ENCODE measurements at regions not wholly inside any gene's neighbourhood (a gene's known extent, or its start where the extent isn't known, plus 50 kb on each side); places are given as distances from the start of the nearest gene placed in this dataset.

DNA sequence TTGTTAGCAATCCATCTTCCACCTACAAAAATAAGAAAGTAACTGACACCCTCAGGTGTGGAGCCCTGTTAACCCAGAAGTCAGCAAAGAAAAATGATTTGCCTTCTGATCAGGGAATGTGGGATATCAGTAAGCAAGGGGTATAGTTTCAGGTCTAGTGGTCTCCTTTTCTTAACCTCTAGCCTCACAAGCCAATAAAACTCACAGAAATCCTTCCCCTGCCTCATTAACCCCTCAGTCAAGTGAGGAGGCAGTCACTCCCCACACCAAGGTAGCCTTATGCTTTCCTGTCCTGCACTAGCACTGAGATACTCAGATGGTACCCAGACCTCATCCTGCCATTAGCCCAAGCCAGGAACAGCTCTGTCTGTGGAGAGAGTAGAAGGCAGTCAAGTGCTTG lies 103.4 kb upstream of the VASH1 start:
- ChIA-PET POLR2A (no interaction called here), CTCF (no interaction called here)
- Histone ChIP-seq H3K27ac (ENCODE audit: extremely low read depth, low read depth, low read length) (no peak overlapping the region), H3K4me3 (ENCODE audit: low read depth, low read length) (no peak overlapping the region), H3K36me3 (ENCODE audit: control insufficient read depth in 2 of 2, insufficient read depth in 1 of 2, low read length in 2 of 2) (no peaks in the 10 kb centered on the region), H3K9me3 (ENCODE audit: control insufficient read depth, insufficient read depth, low read depth, low read length) (no peaks in the 10 kb centered on the region), H3K4me1 (ENCODE audit: control insufficient read depth, insufficient read depth, low read length) (no peaks in the 10 kb centered on the region)
- TF ChIP-seq ZNF211 (tag by site-specific recombination; IDR thresholded peaks at IDR 0.05; ENCODE audit: low read depth): no peak
- TF ChIP-seq ZNF2 (tag by site-specific recombination; IDR thresholded peaks at IDR 0.05): no peak
- no peak for TF ChIP-seq ZNF311 (tag by site-specific recombination; IDR thresholded peaks at IDR 0.05; ENCODE audit: borderline replicate concordance)
- TF ChIP-seq HOXA7 (CRISPR knock-in tag; IDR thresholded peaks at IDR 0.05; ENCODE audit: borderline replicate concordance): no peak
- TF ChIP-seq ZNF404 (tag by site-specific recombination; IDR thresholded peaks at IDR 0.05): no peak
- TF ChIP-seq HOXD13 (CRISPR knock-in tag; IDR thresholded peaks at IDR 0.05; ENCODE audit: borderline replicate concordance): no peak
- no peak for TF ChIP-seq ZNF585B (tag by site-specific recombination; IDR thresholded peaks at IDR 0.05)
- TF ChIP-seq ZNF391 (tag by site-specific recombination; IDR thresholded peaks at IDR 0.05; ENCODE audit: borderline replicate concordance, low read depth): no peak
- no peak for TF ChIP-seq PRDM1 (tag by site-specific recombination; IDR thresholded peaks at IDR 0.05)
- TF ChIP-seq ZNF16 (tag by site-specific recombination; IDR thresholded peaks at IDR 0.05; ENCODE audit: low read depth): no peak
- no peak for TF ChIP-seq ZFP41 (tag by site-specific recombination; IDR thresholded peaks at IDR 0.05; ENCODE audit: borderline replicate concordance)
- no peak for TF ChIP-seq ZNF629 (tag by site-specific recombination; IDR thresholded peaks at IDR 0.05)
- no peak for TF ChIP-seq ZNF214 (tag by site-specific recombination; IDR thresholded peaks at IDR 0.05; ENCODE audit: borderline replicate concordance)

DNA sequence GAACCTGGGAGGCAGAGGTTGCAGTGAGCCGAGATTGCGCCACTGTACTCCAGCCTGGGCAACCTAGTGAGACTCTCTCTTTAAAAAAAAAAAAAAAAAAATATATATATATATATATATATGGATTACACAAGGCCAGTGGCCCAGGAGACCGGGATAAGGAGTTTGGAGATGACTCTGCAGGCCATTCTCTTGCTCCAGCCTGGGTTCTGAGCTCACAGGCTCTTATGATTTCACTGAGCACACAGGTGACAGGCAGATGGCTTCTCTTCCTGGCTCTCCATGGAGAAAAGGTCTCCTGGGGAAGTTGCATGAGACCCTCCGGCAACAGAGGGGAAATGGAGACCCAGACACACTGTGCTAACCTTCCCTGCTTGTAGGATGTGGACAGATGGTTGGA lies 98.7 kb upstream of the VASH1 start:
- TF ChIP-seq ZNF600 (tag by site-specific recombination; IDR thresholded peaks at IDR 0.05) (no peak), ZIC2 (tag by site-specific recombination; IDR thresholded peaks at IDR 0.05) (no peak), ZNF202 (tag by site-specific recombination; IDR thresholded peaks at IDR 0.05; ENCODE audit: borderline replicate concordance) (no peak), SALL2 (tag by site-specific recombination; IDR thresholded peaks at IDR 0.05; ENCODE audit: borderline replicate concordance) (no peak), ZFHX2 (tag by site-specific recombination; conservative IDR thresholded peaks at IDR 0.05) (no peak), ZNF341 (tag by site-specific recombination; IDR thresholded peaks at IDR 0.05; ENCODE audit: low read depth) (no peak), TRIM28 (IDR thresholded peaks at IDR 0.05; ENCODE audit: borderline replicate concordance, low read length) (no peak)
- TF ChIP-seq, protein P1, sequence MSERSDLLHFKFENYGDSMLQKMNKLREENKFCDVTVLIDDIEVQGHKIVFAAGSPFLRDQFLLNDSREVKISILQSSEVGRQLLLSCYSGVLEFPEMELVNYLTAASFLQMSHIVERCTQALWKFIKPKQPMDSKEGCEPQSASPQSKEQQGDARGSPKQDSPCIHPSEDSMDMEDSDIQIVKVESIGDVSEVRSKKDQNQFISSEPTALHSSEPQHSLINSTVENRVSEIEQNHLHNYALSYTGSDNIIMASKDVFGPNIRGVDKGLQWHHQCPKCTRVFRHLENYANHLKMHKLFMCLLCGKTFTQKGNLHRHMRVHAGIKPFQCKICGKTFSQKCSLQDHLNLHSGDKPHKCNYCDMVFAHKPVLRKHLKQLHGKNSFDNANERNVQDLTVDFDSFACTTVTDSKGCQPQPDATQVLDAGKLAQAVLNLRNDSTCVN (tag by site-specific recombination; optimal IDR thresholded peaks at IDR 0.05): no peak
- TF ChIP-seq, protein P2, sequence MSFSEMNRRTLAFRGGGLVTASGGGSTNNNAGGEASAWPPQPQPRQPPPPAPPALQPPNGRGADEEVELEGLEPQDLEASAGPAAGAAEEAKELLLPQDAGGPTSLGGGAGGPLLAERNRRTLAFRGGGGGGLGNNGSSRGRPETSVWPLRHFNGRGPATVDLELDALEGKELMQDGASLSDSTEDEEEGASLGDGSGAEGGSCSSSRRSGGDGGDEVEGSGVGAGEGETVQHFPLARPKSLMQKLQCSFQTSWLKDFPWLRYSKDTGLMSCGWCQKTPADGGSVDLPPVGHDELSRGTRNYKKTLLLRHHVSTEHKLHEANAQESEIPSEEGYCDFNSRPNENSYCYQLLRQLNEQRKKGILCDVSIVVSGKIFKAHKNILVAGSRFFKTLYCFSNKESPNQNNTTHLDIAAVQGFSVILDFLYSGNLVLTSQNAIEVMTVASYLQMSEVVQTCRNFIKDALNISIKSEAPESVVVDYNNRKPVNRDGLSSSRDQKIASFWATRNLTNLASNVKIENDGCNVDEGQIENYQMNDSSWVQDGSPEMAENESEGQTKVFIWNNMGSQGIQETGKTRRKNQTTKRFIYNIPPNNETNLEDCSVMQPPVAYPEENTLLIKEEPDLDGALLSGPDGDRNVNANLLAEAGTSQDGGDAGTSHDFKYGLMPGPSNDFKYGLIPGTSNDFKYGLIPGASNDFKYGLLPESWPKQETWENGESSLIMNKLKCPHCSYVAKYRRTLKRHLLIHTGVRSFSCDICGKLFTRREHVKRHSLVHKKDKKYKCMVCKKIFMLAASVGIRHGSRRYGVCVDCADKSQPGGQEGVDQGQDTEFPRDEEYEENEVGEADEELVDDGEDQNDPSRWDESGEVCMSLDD (tag by site-specific recombination; IDR thresholded peaks at IDR 0.05): no peak
- TF ChIP-seq, protein P3, sequence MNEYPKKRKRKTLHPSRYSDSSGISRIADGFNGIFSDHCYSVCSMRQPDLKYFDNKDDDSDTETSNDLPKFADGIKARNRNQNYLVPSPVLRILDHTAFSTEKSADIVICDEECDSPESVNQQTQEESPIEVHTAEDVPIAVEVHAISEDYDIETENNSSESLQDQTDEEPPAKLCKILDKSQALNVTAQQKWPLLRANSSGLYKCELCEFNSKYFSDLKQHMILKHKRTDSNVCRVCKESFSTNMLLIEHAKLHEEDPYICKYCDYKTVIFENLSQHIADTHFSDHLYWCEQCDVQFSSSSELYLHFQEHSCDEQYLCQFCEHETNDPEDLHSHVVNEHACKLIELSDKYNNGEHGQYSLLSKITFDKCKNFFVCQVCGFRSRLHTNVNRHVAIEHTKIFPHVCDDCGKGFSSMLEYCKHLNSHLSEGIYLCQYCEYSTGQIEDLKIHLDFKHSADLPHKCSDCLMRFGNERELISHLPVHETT (tag by site-specific recombination; IDR thresholded peaks at IDR 0.05): no peak
- Histone ChIP-seq H3K36me3 (ENCODE audit: control insufficient read depth in 2 of 2, insufficient read depth in 1 of 2, low read length in 2 of 2) (no peaks in the 10 kb centered on the region), H3K9me3 (ENCODE audit: control insufficient read depth, insufficient read depth, low read depth, low read length) (no peaks in the 10 kb centered on the region), H3K4me3 (ENCODE audit: low read depth, low read length) (no peak overlapping the region), H3K27ac (ENCODE audit: extremely low read depth, low read depth, low read length) (no peak overlapping the region), H3K4me1 (ENCODE audit: control insufficient read depth, insufficient read depth, low read length) (peaks cover 3% of the 10 kb centered on the region; the same call in 1 of the 2 replicates)
- POLR2A ChIA-PET: interaction anchor here (0.7 kb wide), 1 partner anchor 226 kb away, joined by 3 read pairs; no protein-coding TSS in a partner anchor
- CTCF ChIA-PET: interaction anchor here (0.6 to 0.7 kb wide), 2 partner anchors 18 to 25 kb away, joined by 3 read pairs; no protein-coding TSS in a partner anchor
